Osteocyte (in vitro differentiated cells): ENCODE measurements at regions not wholly inside any gene's neighbourhood (a gene's known extent, or its start where the extent isn't known, plus 50 kb on each side); places are given as distances from the start of the nearest gene placed in this dataset.

Experiments used
- DNase-seq: peaks from one replicate; pipeline ENCODE4 v3.0.0; 2021; ENCODE audit warnings: mixed read lengths; ENCODE audit not compliant: unreplicated experiment; ENCODE audit errors: extremely low spot score
- H3K27ac Mint-ChIP-seq: one replicate; pipeline ENCODE4 v1.8.0; 2021; ENCODE audit warnings: mild to moderate bottlenecking, mixed read lengths; ENCODE audit not compliant: unreplicated experiment
- H3K27me3 Mint-ChIP-seq: one replicate; pipeline ENCODE4 v1.8.0; 2021; ENCODE audit warnings: mixed read lengths; ENCODE audit not compliant: unreplicated experiment
- H3K36me3 Mint-ChIP-seq: one replicate; pipeline ENCODE4 v1.8.0; 2021; ENCODE audit warnings: mixed read lengths; ENCODE audit not compliant: unreplicated experiment
- H3K4me1 Mint-ChIP-seq: one replicate; pipeline ENCODE4 v1.8.0; 2021; ENCODE audit warnings: mixed read lengths; ENCODE audit not compliant: unreplicated experiment
- H3K4me3 Mint-ChIP-seq: one replicate; pipeline ENCODE4 v1.8.0; 2021; ENCODE audit warnings: mild to moderate bottlenecking, moderate library complexity, mixed read lengths; ENCODE audit not compliant: unreplicated experiment
- H3K9me3 Mint-ChIP-seq: one replicate; pipeline ENCODE4 v1.8.0; 2021; ENCODE audit warnings: mixed read lengths; ENCODE audit not compliant: unreplicated experiment
- TF ChIP-seq, protein P1 (sequence below): fragments of 200-600 bp; sonication (generic); IDR thresholded peaks from 2 replicates; pipeline ENCODE4 v1.5.0; 2021; ENCODE audit warnings: antibody characterized with exemption, mild to moderate bottlenecking, moderate library complexity

DNA sequence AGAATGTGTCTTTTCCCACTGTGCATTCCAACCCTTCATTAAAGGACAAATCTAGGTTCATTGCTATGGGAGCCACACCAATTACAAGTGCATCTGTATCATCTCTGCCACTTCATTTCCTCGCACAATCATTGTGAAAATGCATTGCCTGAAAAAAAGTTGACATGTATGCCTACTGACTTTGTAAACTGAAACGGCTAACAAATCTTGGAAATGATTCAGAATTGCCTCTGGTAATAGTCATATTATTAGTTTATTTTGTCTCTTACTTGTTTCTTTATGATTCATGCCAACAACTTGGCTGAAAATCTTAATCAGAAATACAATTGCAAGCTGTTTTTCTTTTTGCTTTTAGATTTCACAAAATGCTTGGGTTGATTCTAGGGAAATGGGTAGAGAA is 497.1 kb downstream of the ZIC1 start:
- TF ChIP-seq, protein P1, sequence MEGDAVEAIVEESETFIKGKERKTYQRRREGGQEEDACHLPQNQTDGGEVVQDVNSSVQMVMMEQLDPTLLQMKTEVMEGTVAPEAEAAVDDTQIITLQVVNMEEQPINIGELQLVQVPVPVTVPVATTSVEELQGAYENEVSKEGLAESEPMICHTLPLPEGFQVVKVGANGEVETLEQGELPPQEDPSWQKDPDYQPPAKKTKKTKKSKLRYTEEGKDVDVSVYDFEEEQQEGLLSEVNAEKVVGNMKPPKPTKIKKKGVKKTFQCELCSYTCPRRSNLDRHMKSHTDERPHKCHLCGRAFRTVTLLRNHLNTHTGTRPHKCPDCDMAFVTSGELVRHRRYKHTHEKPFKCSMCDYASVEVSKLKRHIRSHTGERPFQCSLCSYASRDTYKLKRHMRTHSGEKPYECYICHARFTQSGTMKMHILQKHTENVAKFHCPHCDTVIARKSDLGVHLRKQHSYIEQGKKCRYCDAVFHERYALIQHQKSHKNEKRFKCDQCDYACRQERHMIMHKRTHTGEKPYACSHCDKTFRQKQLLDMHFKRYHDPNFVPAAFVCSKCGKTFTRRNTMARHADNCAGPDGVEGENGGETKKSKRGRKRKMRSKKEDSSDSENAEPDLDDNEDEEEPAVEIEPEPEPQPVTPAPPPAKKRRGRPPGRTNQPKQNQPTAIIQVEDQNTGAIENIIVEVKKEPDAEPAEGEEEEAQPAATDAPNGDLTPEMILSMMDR: no peak
- no peaks in the 10 kb centered on the region for H3K27me3 Mint-ChIP-seq
- no peak overlapping the region for H3K4me3 Mint-ChIP-seq
- H3K36me3 Mint-ChIP-seq: no peaks in the 10 kb centered on the region
- H3K9me3 Mint-ChIP-seq: peaks cover 3% of the 10 kb centered on the region
- no peak overlapping the region for H3K27ac Mint-ChIP-seq
- DNase-seq: no peak
- peaks cover 12% of the 10 kb centered on the region for H3K4me1 Mint-ChIP-seq

DNA sequence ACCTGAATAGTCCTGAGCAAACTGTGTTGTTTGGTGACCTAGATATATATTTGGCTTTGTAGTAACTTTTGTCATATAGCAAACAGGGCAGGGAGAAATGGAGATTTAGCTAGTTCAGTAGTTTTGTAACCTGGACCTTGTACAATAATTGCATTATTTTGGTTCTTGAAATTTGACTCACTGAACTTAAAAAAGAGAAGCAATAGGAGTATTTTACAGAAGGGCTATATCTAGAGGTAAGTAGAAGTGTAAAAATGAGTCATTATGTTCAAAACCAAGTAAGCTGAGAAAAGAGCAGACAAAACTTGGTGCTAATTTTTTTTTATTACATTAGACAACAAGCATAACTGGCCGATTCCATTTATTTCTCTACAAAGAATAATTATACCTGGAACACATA is 505.4 kb downstream of the ZIC1 start:
- Mint-ChIP-seq H3K9me3 (peaks cover 7% of the 10 kb centered on the region), H3K27me3 (no peaks in the 10 kb centered on the region), H3K36me3 (peaks cover 4% of the 10 kb centered on the region), H3K4me1 (no peaks in the 10 kb centered on the region), H3K4me3 (no peak overlapping the region), H3K27ac (no peak overlapping the region)
- TF ChIP-seq, protein P1: no peak
- DNase-seq: no peak

DNA sequence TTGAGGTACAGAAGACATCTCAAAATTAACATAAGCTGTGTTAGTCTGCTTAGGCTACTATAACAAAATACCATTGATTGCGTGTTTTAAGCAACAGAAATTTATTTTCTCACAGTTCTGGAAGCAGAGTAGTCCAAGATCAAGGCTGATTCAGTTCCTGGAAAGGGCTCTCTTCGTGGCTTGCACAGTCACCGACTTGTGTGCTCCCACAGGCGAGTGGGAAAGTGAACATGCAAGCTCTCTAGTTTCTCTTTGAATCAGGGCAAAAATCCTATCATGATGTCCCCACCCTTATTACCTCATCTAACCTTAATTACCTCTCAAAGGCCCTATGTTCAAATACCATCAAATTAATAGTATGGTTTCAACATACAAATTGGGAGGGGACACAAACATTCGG is 505.9 kb downstream of the ZIC1 start:
- Mint-ChIP-seq H3K27me3 (no peaks in the 10 kb centered on the region), H3K9me3 (peaks cover 7% of the 10 kb centered on the region), H3K4me3 (no peak overlapping the region), H3K36me3 (peaks cover 4% of the 10 kb centered on the region), H3K4me1 (no peaks in the 10 kb centered on the region), H3K27ac (no peak overlapping the region)
- TF ChIP-seq, protein P1: no peak
- DNase-seq: no peak

DNA sequence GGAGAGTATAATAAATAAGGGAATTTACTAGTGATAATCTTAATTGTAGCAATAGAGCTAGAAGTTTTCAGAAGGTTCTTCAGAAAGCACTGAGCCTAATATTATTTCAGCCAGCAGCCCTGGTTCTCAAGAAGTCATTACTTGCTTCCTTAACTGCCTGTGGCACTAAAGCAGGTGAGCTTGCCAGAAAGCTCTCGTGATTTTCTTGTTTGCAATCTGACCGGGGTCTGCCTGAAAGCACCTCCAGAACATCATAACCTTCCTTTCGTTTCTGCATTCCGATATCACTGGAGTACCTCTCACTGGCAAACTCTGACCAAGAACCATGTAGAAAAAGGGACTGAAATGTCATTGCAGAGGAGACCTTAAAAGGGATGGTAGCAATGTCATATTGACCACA is 510.3 kb downstream of the ZIC1 start:
- Mint-ChIP-seq H3K4me3 (no peak overlapping the region), H3K9me3 (no peaks in the 10 kb centered on the region), H3K4me1 (peaks cover 7% of the 10 kb centered on the region), H3K27ac (no peak overlapping the region), H3K27me3 (no peaks in the 10 kb centered on the region), H3K36me3 (no peaks in the 10 kb centered on the region)
- DNase-seq: no peak
- TF ChIP-seq, protein P1: no peak

- DNase-seq: no peak
- H3K27me3 Mint-ChIP-seq: no peaks in the 10 kb centered on the region
- H3K36me3 Mint-ChIP-seq: no peaks in the 10 kb centered on the region
- H3K4me3 Mint-ChIP-seq: no peak overlapping the region
- no peaks in the 10 kb centered on the region for H3K9me3 Mint-ChIP-seq
- TF ChIP-seq, protein P1: no peak
- no peak overlapping the region for H3K27ac Mint-ChIP-seq
- peaks cover 19% of the 10 kb centered on the region for H3K4me1 Mint-ChIP-seq
Measured at GRCh38 chr3:147921051-147921450, 511.9 kb downstream of the ZIC1 start.
